GM12892 (cell line): ENCODE measurements at regions not wholly inside any gene's neighbourhood (a gene's known extent, or its start where the extent isn't known, plus 50 kb on each side); places are given as distances from the start of the nearest gene placed in this dataset.

Experiments
- POLR2A ChIP-seq: IDR thresholded peaks from 2 replicates; pipeline ENCODE4 v1.6.1; 2011; ENCODE audit warnings: low read depth, low read length, control low read depth
- POLR2AphosphoS5 ChIP-seq: IDR thresholded peaks from 2 replicates; pipeline ENCODE4 v1.6.1; 2011; ENCODE audit warnings: low read depth, low read length, control low read depth
- TAF1 ChIP-seq: IDR thresholded peaks from 2 replicates; pipeline ENCODE4 v1.6.1; 2011; ENCODE audit warnings: low read depth, mild to moderate bottlenecking, control low read depth, low read length, borderline replicate concordance

GRCh38 chr13:79780240-79780639 lies 299.3 kb downstream of the NDFIP2 start:
- TF ChIP-seq POLR2AphosphoS5 (no peak), POLR2A (no peak), TAF1 (no peak)
